ENCODE measurements at regions not wholly inside any gene's neighbourhood (a gene's known extent, or its start where the extent isn't known, plus 50 kb on each side); places are given as distances from the start of the nearest gene placed in this dataset.

GRCh38 chr12:132390287-132391076 lies 61.1 kb upstream of the GALNT9 start:
- TF ChIP-seq CTCF (IDR thresholded peaks at IDR 0.05; ENCODE audit: extremely low read depth, missing control alignments), result no peak

GRCh38 chr12:132389526-132390286 lies 60.3 kb upstream of the GALNT9 start:
- TF ChIP-seq CTCF (IDR thresholded peaks at IDR 0.05; ENCODE audit: extremely low read depth, missing control alignments), result no peak
- DNase-seq (ENCODE audit: low spot score), result no peak

More at GRCh38 chr12:132390287-132391076, 61.1 kb upstream of the GALNT9 start:
- no peak for DNase-seq (ENCODE audit: low spot score)

GRCh38 chr12:132389026-132389425 lies 59.6 kb upstream of the GALNT9 start:
- TF ChIP-seq CTCF (IDR thresholded peaks at IDR 0.05; ENCODE audit: extremely low read depth, missing control alignments), result no peak
- no peak for DNase-seq (ENCODE audit: low spot score)

- DNase-seq (ENCODE audit: low spot score), result no peak
- no peak for TF ChIP-seq CTCF (IDR thresholded peaks at IDR 0.05; ENCODE audit: extremely low read depth, missing control alignments)
Observed at GRCh38 chr12:132388379-132389015, 59.1 kb upstream of the GALNT9 start.

GRCh38 chr12:132386926-132387497 lies 57.6 kb upstream of the GALNT9 start:
- DNase-seq (ENCODE audit: low spot score), result no peak
- no peak for TF ChIP-seq CTCF (IDR thresholded peaks at IDR 0.05; ENCODE audit: extremely low read depth, missing control alignments)

GRCh38 chr12:132385923-132386751 lies 56.7 kb upstream of the GALNT9 start:
- DNase-seq (ENCODE audit: low spot score), result no peak
- TF ChIP-seq CTCF (IDR thresholded peaks at IDR 0.05; ENCODE audit: extremely low read depth, missing control alignments), result no peak

Measured in GM20000 (cell line).